ENCODE measurements at regions not wholly inside any gene's neighbourhood (a gene's known extent, or its start where the extent isn't known, plus 50 kb on each side); places are given as distances from the start of the nearest gene placed in this dataset.

DNA sequence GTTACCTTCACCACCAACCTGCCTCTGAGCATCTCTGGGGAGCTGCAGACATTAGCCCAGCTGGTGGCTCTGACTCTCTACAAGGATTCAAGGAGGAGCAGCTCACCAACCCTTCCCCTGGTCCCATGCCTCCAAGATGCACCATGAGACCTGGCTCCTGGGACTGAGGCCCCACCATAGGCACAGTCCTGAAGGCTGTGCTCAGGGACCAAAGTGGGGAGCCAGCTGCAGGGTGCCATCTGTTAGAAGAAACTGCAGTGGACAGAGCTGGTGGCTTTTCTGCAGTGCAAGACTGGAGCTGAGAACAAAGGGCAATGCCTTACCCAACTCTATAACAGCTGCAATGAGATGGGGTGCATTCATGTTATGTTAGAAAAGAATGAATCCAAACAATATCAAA lies 581.6 kb downstream of the TCERG1L start:
- no peak for DNase-seq

DNA sequence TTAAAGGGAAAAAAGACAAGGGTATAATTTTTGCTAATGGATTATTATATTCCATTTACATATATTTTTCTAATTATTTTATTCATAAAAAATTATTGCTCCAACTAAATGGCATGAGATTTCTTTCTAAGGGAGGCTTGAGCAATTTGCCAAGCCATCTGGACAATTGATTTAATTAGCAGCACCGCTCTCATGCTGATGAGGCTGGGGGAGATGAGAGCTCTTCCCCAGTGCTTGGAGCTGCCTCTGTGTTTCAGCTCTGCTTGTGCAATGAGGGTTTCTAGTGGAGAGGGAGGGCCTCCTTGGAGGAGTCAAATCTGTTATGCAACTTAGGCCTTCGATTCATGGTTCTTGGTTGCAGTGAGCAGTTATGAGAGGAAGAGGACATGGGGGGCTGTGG lies 574.3 kb downstream of the TCERG1L start:
- no peak for DNase-seq

DNA sequence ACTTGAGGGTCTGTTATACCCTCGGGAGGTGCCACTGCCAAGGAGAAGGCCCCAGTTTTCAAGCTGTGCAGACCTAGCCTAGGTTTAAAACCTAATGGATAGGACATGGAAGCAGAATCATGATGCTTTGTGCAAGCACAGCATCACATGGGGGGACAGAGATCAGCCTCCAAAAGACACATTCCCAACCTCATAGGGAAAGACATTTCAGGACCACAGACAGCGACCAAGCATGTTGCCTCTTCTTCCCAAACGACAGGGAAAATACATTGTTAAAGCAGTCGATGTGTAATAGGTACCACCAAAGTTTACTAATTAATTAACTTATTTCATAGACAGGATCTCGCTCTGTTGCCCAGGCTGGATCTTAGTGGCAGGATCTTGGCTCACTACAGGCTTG lies 573.9 kb downstream of the TCERG1L start:
- no peak for DNase-seq

DNA sequence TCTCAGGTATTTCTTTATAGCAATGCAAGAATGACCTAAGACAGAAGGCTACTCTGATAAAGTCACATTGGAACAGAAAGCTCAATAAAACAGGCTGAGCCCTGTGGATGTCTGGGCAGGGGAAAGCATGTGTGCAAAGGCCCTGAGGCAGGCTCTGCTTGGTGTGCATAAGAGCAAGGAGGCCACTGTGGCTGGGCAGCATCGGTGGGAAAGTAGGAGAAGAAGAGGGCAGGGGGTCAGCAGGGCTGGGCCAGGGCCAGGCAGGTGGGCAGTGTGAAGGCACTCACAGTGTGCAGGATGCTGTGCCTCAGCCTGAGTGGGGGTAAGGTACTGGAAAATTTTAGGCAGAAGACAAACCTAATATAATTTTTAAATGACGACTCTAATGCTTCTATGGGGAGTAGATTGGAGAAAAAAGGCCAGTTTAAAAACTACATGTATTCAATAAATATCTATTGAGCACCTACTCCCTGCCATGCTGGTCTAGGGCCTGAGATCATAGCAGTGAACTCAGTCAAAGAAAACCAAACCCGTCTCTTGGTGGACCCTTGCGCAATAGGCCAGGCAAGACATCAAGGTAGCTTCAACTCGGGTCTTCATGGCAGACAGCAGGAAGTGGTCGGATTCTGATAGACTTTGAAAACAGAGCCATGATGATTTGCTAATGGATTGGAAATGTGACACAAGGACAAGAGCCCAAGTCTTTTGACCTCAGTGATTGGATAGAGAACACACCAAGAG lies 572.3 kb downstream of the TCERG1L start:
- no peak for DNase-seq

DNA sequence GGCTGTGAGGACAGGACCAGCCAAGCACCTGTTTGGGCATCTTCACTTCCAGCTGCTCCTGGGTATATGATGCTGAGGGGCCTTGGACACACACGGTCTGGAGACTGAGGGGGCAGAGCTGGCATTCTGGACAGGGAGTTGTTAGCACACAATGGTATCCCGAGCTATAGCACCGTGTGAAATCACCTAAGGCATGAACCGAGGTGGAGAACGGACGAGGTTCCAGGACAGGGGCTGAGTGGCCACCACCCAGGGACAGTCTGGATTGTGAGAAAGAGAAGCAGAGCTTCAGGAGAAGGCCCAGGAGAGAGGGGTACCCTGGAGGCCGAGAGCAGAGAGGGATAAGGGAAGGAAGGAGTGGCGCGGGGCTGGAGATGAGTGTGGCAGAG lies 571.8 kb downstream of the TCERG1L start:
- no peak for DNase-seq

DNA sequence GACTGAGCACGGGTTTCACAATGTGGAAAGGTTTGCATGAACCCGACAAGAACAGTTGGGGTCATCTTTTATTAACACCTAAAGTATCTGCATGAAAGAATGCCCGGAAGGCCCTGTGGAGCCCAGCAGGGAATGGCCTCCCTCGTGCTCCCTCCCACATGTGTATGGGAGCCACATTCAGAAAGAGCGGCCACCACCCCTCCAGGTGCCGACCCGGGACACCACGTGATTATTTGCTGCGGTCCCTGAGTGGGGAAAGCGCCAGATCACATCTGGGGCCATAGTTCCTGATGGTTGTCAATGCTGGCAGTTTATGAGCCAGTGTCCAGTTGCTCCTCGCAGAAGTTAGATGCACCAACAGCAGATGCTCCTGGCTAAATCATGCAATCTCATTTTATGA lies 571.4 kb downstream of the TCERG1L start:
- DNase-seq: no peak

DNA sequence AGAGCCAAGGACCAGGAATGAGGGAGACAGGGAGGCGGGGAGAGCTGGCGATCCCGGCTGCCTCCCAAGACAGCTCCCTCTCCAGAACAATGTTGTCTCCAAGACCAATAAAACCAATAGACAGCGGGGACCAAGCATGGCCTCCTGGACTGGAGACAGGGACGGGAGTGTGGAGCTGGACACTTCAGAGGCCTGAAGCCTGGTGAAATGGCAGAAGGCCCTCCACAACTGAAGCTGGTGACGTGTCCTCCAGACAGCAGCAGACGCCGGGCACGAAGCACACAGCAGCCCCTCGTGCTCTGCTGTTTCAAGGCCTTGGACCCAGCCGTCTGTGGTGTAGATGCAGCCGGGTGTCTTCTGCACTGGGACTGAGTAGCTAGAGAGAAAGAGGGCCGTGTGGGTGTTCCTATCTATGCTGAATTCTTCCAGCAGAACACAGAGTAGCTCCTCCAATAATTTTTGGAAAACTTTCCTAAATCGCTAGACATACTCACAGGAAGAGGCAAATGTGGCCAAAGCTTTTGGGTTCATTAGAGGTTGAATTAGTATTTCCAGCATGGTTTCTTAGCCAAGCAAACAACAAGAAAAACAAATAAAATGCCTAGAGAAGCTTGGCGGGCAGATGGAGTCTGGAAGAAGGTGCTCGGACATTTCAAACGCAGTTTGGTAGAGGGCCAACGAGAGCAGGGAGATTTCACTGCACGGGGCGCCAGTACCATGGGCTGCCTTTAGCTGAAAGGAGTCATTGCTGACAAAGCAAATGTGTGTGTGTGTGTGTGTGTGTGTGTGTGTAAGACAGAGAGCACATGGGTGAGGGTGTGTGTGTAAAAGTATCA lies 570.4 kb downstream of the TCERG1L start:
- no peak for DNase-seq

DNA sequence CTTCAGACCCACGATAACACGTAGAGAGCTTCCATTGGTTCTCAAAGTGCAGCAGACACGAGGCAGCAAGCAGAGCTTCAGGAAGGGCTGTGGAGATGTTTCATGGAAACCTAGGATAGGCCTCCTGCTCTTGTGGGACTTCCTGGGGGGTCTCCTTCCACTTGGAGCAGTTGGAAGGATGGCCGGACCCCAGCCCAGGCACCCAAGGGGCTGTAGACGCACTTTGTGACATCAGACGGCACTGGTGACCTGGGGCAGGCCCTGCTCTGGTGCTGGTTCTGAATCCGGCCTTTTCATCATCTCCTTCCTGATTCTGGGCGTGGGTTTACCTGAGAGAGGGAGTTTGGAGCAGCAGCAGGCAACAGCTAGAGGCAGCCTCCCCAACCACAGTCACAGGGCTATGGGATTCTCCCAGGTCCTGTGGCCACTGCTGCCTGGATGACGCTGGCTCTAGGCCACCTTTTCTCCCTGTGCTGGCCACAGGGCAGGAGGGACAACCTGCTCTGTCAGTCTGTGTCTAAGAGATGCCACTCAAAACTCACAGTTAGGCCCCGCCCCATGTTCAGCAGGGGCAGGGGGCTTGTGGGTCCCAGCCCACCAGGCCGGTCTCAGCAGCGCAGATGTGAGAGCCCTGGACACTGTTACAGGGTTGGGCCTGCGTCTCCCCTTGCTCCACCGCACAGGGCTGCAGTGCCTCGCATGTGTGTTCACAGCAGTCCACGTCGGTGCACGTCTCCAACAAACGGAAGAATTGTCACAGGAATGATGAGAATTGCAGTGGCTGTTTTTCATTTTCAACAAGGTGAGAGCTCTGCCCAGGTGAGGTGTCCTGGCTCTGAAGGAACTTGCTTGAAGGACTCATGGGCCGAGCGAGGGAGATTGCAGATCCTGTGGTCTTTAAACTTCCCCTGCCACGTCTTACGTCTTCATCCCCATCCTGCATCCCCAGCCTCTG lies 569.3 kb downstream of the TCERG1L start:
- no peak for DNase-seq

DNA sequence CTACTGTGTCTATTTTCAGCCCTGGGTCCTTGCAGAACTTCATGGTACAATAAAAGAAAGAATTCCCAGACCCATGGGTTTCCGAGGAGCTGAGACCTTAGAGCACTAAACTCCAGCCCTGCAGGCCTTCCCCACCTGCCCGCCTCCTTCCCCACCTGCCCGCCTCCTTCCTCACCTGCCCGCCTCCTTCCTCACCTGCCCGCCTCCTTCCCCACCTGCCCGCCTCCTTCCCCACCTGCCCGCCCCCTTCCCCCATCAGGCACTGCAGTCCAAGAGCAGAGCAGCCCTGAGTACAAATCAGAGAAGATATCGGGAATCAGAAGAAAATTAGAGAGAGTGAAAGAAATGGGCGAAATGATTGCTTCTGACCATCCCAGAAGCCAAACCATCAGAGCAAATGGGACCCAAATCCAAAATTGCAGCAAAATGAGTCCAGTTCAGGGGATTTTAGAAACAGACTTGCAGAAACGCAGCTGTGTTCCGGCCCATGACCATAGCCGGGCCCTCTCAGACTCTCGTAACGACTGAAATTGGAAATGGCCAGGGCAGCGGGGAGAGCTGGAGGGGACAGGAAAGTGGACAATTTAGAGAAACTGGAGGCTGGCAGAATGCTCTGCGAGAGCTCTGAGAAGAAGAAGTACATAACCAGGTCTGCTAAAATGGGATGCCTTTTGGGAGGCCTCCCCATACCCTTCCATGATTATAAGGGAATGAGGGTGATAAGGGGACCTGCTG lies 568.4 kb downstream of the TCERG1L start:
- no peak for DNase-seq

DNA sequence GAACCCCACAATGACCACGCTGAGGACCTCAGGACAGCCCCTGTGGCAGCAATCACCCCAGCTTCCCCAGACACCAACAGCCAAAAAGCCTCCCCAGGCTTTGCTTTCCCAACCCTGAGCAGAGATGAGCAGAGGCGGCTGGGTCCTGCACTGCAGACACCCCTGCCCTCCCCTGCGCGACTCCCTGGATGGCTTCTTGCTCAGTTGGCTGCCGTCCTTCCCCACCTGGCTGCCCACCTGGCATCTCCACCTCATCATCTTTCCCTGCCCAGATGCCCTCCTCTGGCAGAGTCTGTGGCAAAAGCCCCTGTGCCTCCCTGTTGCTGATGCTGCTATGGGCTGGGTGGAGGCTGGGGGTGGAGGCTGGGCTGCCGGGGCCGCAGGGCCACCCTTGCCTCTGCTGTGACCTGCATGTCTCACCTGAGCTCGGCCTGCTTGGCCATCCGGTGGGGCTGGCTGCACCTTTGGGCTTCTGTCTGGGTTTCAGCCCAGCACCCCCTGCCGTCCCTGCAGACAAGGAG lies 567.7 kb downstream of the TCERG1L start:
- DNase-seq: no peak

DNA sequence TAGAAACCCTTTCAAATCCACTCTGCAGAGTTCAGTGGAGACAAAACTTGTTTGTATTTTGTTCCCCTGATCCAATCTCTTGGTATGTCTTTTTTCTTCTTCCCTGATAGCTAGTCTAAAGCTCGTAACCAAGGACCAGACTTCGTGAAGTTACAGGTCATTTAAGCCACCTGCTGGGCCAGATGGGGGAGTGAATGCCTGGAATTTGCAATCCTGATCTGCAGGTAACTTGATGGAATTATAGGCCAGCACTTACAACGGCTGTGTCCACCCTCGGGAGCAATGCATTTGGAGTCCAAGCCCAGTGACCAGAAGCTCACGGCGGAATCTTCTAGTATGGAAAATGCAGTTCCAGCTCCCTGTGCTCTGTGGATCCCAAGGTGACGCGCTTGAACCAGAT lies 566.9 kb downstream of the TCERG1L start:
- DNase-seq: no peak

DNA sequence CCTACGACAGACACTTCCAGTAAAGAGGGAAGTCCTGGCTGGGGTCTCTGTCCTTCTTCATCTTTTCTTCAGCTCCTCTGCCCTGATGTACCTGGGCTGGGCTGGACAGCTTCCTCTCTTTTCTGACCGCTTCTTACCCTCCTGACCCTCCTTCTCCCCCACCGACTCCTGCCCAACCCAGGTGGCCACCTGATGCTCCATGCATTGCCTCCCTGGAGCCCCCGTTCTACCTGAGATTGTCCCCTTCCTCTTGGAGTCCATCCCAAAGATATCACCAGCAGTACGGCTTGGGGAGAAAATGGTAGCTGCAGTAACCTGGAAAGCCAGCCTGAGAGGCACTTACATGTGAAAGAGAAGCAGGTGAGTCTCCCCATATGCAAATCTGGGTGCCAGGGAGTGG lies 566.3 kb downstream of the TCERG1L start:
- no peak for DNase-seq

DNA sequence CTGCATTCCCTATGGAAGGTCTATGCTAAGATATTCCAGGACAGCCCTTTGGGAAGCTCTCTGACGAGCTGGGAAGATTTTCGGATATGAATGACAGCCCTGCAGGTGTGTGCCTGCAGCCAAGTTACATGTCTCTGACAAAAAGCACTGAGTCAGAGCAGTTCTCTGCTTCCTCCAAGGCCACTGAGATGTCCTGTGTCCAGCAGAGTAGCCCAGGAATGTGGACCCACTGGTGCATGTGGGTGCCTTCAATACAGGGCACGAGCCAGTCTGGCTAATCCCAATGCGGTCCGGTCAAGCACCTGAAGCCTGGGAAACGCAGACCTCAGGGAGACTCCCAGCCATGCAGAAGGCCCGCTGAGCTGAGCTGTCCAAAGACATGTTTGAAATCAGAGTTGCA lies 565.7 kb downstream of the TCERG1L start:
- DNase-seq: no peak

DNA sequence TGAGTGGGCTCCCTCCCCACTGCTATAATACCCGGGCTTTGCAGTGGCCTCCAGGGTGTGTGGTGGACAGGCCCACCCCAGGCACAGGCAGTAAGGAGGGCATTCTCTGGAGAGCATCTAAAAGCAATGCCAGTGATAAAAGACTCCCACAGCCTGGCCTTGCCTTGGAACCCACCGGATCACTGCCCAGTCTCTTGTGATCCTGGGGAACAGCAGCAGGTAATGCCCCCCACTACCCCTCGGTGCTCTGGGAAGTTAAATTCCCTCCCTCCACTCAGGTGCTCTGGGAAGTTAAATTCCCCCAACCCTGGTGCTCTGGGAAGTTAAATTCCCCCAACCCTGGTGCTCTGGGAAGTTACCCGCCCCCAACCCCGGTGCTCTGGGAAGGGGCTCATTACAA lies 565.2 kb downstream of the TCERG1L start:
- DNase-seq: no peak

DNA sequence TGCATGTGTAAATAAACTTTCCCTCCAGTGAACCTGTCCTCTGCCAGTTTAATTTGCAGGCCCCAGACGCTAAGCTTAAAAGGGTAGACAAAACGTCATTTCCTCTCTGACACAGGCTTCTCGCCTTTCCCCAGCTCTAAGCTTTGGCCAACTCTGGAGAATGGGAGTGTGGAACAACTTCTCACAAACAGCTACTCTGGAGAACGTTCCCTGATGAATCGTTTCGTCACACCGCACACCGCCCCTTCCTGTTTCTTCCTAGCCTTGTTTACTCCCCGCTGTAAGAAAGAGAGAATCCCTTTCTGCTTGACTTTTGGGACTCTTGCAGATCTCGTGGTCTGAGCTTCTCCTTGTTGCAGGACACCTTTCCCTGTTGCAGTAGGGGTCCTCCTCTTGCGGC lies 564.2 kb downstream of the TCERG1L start:
- no peak for DNase-seq

DNA sequence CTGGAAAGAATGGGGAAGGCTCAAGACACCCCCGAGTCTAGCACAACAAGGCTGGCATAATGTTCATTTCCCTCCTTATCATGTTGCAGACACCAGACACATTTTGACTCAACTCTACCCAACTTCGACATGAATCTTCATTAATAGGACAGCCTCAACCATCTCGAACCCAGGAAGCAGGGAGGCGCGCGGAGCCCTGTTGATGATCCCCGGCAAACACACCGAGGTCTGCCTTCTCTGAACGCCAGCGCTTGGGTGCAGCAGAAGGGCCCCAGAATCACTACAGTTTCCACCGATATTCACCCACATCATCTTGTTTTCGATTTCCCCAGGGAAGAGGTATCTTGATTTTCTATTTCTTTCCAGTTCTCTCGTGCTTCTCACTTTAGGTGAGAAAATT lies 563.6 kb downstream of the TCERG1L start:
- DNase-seq: no peak

DNA sequence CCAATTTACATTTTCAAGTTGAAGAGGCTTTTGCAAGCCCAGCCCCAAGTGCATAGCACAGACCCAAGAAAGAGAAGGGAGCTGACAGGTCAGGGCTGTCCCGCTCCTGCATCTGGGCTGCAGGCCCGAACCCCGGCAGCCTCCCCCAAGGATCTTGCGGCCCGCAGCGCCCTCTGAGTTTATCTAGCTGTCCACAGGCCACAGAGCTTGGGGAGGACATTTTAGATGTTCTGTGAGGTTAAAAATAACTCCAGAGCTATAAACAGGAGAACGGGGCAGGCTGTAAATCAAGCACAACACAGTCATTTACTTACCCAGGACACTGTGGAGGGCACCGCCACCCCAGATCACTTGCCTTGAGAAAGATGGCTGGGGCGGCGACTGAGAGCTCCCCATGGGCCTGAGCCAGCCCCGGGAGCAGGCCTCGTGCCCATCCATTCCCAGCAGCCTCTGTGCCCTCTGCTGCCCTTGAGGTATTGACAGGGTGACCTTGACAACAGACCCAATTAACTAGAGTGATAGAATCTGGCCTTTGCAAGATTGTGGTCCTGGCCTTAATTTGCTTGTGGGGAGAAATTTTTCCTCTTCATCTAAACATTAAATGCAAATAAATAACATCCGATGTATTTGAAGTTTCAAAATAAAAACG lies 563.0 kb downstream of the TCERG1L start:
- DNase-seq: no peak

DNA sequence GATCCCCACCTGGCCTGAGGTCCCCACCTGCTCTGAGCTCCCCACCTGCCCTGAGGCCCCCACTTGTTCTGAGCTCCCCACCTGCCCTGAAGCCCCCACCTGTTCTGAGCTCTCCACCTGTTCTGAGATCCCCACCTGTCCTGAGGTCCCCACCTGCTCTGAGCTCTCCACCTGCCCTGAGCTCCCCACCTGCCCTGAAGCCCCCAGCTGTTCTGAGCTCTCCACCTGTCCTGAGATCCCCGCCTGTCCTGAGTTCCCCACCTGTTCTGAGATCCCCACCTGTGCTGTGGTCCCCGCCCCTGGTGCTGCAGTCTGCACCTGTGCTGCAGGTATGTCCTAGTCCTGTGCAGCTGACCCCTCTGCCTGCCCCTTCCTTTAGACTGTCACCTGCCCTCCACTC lies 561.6 kb downstream of the TCERG1L start:
- no peak for DNase-seq

DNA sequence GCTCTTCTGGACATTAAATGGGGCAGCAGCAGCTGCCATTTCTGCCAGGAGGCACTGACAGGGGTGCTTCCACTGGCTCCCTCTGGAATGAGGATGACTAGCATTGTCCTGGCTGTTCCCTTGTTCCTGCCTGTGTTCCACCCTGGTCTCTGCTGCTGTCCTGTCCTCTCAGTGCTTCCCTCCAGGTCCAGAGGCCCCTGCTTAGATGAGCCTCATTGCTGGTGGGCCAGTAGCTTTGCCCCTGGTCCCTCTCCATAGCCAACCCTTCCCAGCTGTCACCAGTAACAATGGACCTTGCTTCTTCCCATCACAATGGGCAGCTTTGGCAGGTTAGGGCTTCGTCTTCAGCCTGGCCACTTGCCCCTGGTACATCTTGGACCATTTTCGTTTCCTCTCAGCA lies 561.1 kb downstream of the TCERG1L start:
- DNase-seq: no peak

DNA sequence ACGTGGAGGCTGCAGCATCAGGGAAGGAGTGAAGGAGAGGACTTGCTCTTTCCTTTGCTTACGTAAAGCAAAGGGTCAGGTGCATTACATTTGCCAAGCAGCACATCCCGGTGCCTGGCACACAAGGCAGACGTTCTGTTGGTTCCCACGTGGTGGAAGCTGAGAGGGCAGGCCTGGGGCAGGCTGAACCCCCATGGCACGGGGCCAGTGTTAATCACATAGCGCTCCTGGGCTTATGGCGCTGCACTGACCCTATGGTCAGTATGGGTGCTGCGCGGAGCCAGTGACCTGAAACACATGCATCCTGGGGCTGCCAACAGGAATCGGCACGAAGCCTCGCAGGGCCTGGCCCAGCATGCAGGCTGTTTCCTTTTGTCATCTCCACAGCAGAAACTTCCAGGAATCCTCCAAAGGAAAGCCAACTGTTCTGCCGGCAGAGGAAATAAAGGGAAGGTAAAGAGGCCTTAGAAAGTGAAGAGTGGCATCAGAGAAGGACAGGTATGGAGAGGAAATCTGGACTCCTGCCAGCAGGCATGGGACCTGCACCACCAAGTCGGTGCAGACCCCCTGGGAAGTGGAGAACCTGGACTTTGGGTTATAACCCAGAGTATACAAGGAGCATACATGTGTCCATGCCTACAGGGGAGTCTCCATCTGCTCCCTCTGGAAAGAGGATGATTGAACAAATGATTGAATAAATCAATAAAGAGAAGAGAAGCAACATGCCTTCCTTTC lies 560.2 kb downstream of the TCERG1L start:
- no peak for DNase-seq

DNA sequence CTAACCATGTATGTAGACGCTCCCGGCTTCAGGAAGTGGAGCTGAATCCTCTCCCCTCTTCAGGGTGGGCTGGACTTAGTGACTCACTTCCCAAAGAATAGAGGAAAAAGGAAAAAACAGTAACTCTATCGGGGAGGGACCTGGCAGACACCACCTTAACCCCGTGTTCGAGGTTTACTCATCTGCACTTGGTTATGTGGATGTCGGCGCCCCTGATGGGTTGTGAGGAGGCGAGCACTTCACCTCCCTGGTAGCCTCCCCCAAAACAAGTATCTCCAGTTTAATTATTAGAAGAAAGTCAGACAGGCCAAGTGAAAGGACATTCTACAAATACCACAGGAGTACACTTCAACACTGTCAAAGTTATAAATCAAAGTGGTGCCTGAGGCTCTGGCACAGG lies 559.7 kb downstream of the TCERG1L start:
- no peak for DNase-seq
